Hepatocyte (in vitro differentiated cells): ENCODE measurements at regions not wholly inside any gene's neighbourhood (a gene's known extent, or its start where the extent isn't known, plus 50 kb on each side); places are given as distances from the start of the nearest gene placed in this dataset.

Experiments used
- EZH2phosphoT487 ChIP-seq: fragments of 200-600 bp; sonication (generic); IDR thresholded peaks from one replicate; pipeline ENCODE4 v1.6.1; 2018; ENCODE audit warnings: antibody characterized with exemption, mild to moderate bottlenecking, low read depth, moderate library complexity; ENCODE audit not compliant: unreplicated experiment, severe bottlenecking
- TF ChIP-seq, protein P1 (sequence below): fragments of 200-600 bp; sonication (generic); IDR thresholded peaks from 2 replicates; pipeline ENCODE4 v1.5.1; 2016; ENCODE audit warnings: antibody characterized with exemption, mild to moderate bottlenecking; ENCODE audit not compliant: poor library complexity

DNA sequence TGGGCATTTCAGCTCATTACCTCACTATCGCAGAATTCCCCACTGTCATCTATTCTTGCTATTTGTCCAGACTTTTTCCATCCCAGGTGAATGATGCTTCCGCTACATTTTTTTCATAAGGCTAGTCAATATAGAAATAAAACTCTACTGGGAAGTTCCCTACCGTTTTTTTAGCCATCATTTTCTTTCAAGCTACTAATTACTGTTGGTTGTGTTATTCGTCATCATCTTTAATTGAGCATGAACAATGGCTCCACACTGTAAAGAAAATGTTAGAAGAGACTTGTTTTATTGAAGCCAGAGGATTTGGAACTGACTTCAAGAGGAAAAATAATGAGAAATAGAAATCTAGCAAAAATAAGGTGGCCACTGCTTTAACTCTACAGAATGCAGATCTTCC lies 265.0 kb downstream of the ZNF608 start:
- no peak for TF ChIP-seq EZH2phosphoT487
- TF ChIP-seq, protein P1, sequence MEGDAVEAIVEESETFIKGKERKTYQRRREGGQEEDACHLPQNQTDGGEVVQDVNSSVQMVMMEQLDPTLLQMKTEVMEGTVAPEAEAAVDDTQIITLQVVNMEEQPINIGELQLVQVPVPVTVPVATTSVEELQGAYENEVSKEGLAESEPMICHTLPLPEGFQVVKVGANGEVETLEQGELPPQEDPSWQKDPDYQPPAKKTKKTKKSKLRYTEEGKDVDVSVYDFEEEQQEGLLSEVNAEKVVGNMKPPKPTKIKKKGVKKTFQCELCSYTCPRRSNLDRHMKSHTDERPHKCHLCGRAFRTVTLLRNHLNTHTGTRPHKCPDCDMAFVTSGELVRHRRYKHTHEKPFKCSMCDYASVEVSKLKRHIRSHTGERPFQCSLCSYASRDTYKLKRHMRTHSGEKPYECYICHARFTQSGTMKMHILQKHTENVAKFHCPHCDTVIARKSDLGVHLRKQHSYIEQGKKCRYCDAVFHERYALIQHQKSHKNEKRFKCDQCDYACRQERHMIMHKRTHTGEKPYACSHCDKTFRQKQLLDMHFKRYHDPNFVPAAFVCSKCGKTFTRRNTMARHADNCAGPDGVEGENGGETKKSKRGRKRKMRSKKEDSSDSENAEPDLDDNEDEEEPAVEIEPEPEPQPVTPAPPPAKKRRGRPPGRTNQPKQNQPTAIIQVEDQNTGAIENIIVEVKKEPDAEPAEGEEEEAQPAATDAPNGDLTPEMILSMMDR, result no peak
